Stimulated activated CD4-positive, alpha-beta T cell treated with anti-CD3 and anti-CD28 coated beads, Interleukin-12 subunit alpha, Interleukin-12 subunit beta, amount 100 ng/mL, for 4 hours (primary cell): ENCODE measurements at regions not wholly inside any gene's neighbourhood (a gene's known extent, or its start where the extent isn't known, plus 50 kb on each side); places are given as distances from the start of the nearest gene placed in this dataset.

Experiments used
- DNase-seq: peaks from one replicate; pipeline ENCODE4 v3.0.0-alpha.2; 2020

- DNase-seq: no peak
Measured at GRCh38 chr11:112403432-112403831, 142.8 kb upstream of the PLET1 start.

- no peak for DNase-seq
Measured at GRCh38 chr11:112404112-112404511, 143.5 kb upstream of the PLET1 start.

GRCh38 chr11:112408517-112408916 is 147.9 kb upstream of the PLET1 start:
- DNase-seq: no peak

GRCh38 chr11:112410325-112410724 is 149.7 kb upstream of the PLET1 start:
- no peak for DNase-seq

- DNase-seq: no peak
Measured at GRCh38 chr11:112412383-112412782, 151.7 kb upstream of the PLET1 start.

GRCh38 chr11:112417339-112417738 is 156.7 kb upstream of the PLET1 start:
- no peak for DNase-seq

GRCh38 chr11:112418438-112418837 is 157.8 kb upstream of the PLET1 start:
- no peak for DNase-seq

GRCh38 chr11:112421879-112422278 is 161.2 kb upstream of the PLET1 start:
- DNase-seq: no peak

GRCh38 chr11:112425121-112425520 is 164.5 kb upstream of the PLET1 start:
- DNase-seq: no peak

GRCh38 chr11:112437096-112437495 is 176.4 kb upstream of the PLET1 start:
- DNase-seq: no peak

- no peak for DNase-seq
Measured at GRCh38 chr11:112439614-112440013, 179.0 kb upstream of the PLET1 start.

GRCh38 chr11:112440518-112440917 is 179.9 kb upstream of the PLET1 start:
- no peak for DNase-seq

GRCh38 chr11:112448168-112448567 is 187.5 kb upstream of the PLET1 start:
- no peak for DNase-seq

GRCh38 chr11:112448806-112449205 is 188.1 kb upstream of the PLET1 start:
- DNase-seq: no peak

GRCh38 chr11:112451250-112451649 is 190.6 kb upstream of the PLET1 start:
- DNase-seq: no peak

- DNase-seq: peak; percentile 28
Measured at GRCh38 chr11:112453601-112454577, 193.2 kb upstream of the PLET1 start.

- DNase-seq: no peak
Measured at GRCh38 chr11:112454841-112455240, 194.2 kb upstream of the PLET1 start.

GRCh38 chr11:112455791-112456190 is 195.1 kb upstream of the PLET1 start:
- no peak for DNase-seq

GRCh38 chr11:112457532-112457931 is 196.9 kb upstream of the PLET1 start:
- DNase-seq: no peak

GRCh38 chr11:112459001-112459400 is 198.3 kb upstream of the PLET1 start:
- no peak for DNase-seq

GRCh38 chr11:112460141-112460540 is 199.5 kb upstream of the PLET1 start:
- no peak for DNase-seq

GRCh38 chr11:112464949-112465348 is 204.3 kb upstream of the PLET1 start:
- DNase-seq: no peak

- DNase-seq: no peak
Measured at GRCh38 chr11:112465433-112466024, 204.9 kb upstream of the PLET1 start.

GRCh38 chr11:112467721-112468120 is 207.1 kb upstream of the PLET1 start:
- no peak for DNase-seq
